IPS-18a (cell line): ENCODE measurements at regions not wholly inside any gene's neighbourhood (a gene's known extent, or its start where the extent isn't known, plus 50 kb on each side); places are given as distances from the start of the nearest gene placed in this dataset.

Experiments
- H3K27ac ChIP-seq: one replicate; pipeline ENCODE4 v1.5.1; 2013; ENCODE audit warnings: low read length
- H3K27me3 ChIP-seq: one replicate; pipeline ENCODE4 v1.6.1; 2013; ENCODE audit warnings: mild to moderate bottlenecking, low read length; ENCODE audit not compliant: control insufficient read depth, insufficient read depth
- H3K36me3 ChIP-seq: one replicate; pipeline ENCODE4 v1.6.1; 2013; ENCODE audit warnings: low read depth, low read length; ENCODE audit not compliant: control insufficient read depth
- H3K4me1 ChIP-seq: one replicate; pipeline ENCODE4 v1.6.1; 2013; ENCODE audit warnings: low read depth, low read length; ENCODE audit not compliant: control insufficient read depth
- H3K4me3 ChIP-seq: one replicate; pipeline ENCODE4 v1.5.1; 2013; ENCODE audit warnings: low read length
- H3K9ac ChIP-seq: one replicate; pipeline ENCODE4 v1.6.1; 2013; ENCODE audit warnings: mild to moderate bottlenecking, low read length, moderate library complexity
- H3K9me3 ChIP-seq: one replicate; pipeline ENCODE4 v1.6.1; 2013; ENCODE audit warnings: low read depth, low read length; ENCODE audit not compliant: control insufficient read depth

DNA sequence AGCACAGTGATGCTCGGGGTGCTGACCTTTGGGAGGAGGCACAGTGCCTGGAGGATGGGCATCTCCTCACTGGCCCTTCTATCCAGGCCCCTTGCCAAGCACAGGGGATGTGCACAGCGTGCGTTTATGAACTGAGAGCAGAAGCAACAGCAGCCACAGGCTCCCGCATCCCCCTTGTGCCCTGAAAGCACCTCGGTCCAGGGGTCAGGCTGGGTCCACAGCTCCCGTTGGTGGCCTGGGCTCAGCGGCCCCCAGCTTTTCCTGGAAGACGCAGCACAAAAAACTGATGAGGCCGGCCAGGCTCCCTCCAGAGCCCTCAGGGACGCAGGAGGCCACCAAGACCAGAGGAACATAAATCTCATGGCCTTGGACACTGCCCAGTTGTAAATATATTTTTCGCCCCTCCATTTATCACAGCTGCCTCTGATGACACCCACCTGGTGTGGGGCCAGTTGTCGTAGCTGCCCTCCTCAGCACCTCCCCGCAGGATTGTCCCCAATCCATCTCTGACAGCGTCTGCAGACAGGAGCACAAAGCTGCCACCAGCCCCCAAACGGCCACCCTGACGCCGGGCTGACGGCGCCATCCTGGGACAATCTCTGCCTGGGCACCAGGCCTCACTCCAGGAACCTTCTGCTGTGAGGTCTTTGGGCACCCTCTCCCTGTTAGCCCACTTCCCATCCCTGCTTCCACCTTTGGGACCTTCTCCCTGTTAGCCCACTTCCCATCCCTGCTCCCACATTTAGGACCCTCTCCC lies 203.1 kb downstream of the BRD1 start:
- Histone ChIP-seq H3K27me3 (no peaks in the 10 kb centered on the region), H3K27ac (no peak overlapping the region), H3K9me3 (no peaks in the 10 kb centered on the region), H3K4me3 (no peak overlapping the region), H3K4me1 (no peaks in the 10 kb centered on the region), H3K36me3 (no peaks in the 10 kb centered on the region), H3K9ac (no peak overlapping the region)

DNA sequence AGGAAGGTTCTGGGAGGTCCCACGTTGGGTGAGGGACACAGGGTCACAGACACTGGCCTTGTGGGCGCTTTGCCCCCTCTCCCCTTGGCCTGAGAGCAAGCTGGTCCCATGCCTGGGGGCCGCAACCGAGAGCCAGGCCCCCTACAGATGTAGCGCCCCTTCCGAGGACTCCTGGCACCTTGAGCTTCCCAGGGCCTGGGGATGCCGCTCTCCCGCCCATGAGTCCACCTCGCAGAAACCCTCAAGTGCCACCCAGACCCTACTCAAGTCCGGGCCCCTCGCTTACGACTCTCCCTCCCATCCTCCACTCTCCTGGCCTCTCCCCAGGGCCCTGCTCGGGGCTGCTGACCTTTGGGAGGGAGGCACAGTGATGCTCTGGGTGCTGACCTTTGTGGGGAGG lies 204.0 kb downstream of the BRD1 start:
- Histone ChIP-seq H3K36me3 (no peaks in the 10 kb centered on the region), H3K4me1 (no peaks in the 10 kb centered on the region), H3K27ac (no peak overlapping the region), H3K27me3 (no peaks in the 10 kb centered on the region), H3K4me3 (no peak overlapping the region), H3K9me3 (no peaks in the 10 kb centered on the region), H3K9ac (no peak overlapping the region)

DNA sequence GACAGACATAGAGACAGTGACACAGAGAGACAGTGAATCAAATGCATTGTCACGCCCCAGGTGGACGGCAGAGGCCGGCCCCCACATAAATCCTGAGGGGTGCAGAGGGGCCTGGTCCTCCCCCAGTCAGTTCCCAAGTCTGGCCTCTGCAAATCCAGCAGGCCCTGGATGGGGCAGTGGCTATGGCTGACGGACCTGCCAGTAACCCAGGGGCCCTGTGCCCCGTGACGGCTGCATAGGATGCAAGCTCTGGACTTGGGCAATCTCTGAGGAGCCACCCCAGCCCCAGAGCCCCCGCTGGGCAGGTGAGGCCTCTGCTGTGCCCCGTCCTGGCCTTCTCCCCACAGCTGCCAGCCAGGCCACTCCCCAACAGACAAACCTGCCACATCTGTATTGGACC lies 204.5 kb downstream of the BRD1 start:
- Histone ChIP-seq H3K27me3 (no peaks in the 10 kb centered on the region), H3K27ac (no peak overlapping the region), H3K4me3 (no peak overlapping the region), H3K4me1 (no peaks in the 10 kb centered on the region), H3K9me3 (no peaks in the 10 kb centered on the region), H3K36me3 (no peaks in the 10 kb centered on the region), H3K9ac (no peak overlapping the region)

DNA sequence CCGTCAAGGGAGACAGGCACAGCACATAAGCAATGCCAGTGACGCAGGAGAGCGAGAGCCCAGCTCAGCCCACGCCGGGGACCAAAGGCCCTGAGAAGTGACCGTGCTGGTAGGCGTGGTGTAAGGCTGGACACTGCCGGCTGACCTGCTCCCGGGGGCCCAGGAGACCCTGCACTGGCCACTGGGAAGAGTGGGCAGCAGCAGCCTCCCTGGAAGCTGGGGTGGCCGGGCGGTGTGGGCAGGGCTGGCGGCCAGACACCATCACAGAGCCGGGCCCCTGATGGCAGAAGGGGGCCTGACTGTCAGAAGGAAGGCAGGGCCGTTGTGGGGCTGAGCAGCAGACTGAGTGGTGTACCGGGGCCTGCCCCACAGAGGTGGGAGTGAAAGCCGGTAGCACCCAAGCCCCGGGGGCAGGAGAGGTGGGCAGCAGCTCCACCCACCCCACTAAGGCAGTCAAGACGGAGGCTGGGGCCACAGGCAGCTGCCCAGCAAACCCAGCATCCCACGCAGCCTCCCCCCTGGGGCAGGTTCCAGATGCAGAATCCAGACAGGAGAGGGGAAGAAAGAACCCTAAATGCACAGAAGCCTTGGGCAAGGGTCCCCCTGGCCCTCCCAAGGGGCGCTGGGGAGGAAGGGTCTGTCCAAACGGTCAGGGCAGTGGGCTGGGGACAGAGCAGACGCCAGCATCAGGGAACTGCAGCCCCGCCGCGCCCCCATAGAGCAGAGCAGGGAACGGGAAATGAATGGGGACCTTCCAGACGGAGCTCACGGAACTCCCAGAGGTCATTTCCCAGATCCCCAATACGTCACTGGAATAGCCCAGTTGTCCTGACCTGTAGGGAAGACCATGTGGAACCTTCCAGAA lies 205.2 kb downstream of the BRD1 start:
- no peaks in the 10 kb centered on the region for H3K36me3 ChIP-seq
- no peaks in the 10 kb centered on the region for H3K27me3 ChIP-seq
- H3K9ac ChIP-seq = no peak overlapping the region

DNA sequence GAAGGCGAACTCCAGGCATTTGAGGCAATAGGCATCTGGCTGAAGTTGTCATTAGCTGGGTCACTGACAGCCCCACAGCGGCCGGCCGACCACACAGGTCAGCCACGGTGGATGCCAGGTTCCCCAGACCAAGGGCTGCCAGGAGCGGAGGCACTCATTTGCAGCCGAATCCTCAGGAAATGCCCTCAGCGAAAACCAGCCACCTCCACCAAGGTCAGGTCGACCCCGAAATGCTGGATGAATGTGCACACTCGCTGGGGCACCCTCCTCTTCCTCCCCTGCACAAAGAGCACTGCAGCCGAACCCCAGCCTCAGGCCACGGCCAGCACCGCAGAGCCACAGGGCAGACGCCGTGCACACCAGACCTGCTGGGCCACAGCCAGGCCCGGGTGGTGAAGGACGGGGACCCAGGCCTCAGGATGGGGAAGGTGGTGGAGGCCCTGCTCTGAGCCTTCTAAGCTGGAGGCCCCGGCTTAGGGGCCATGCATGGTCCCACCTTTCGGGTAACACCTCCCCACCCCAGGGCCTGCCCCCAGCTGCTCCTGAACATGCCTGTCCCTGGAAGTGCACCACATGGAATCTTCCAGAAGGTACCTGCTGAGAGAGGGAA lies 206.0 kb downstream of the BRD1 start:
- no peak overlapping the region for H3K9ac ChIP-seq
- H3K36me3 ChIP-seq = no peaks in the 10 kb centered on the region
- H3K27me3 ChIP-seq = no peaks in the 10 kb centered on the region
- no peaks in the 10 kb centered on the region for H3K9me3 ChIP-seq
- no peak overlapping the region for H3K27ac ChIP-seq
- no peaks in the 10 kb centered on the region for H3K4me1 ChIP-seq
- H3K4me3 ChIP-seq = no peak overlapping the region

More for the DNA sequence above, 205.2 kb downstream of the BRD1 start:
- no peak overlapping the region for H3K27ac ChIP-seq
- no peak overlapping the region for H3K4me3 ChIP-seq
- H3K9me3 ChIP-seq = no peaks in the 10 kb centered on the region
- no peaks in the 10 kb centered on the region for H3K4me1 ChIP-seq

DNA sequence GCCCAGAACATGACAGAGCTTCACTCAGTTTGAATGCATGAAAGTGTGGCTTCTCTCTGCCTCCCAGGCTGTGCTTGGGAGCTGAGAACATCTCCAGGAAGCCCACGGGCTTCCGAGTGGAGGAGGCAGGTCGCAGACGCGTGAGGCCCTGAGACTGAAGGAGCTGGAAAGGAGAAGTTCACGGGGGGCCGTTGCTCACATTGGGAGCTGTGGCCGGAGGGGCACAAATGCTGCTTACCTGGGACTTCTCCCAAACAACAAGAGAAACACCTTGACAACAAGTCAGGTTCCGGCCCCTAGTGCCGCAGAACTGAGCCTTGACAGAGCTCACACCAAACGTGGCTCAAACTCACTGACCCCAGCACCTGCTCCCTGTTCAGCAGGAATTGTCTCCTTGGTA lies 207.0 kb downstream of the BRD1 start:
- no peaks in the 10 kb centered on the region for H3K27me3 ChIP-seq
- no peaks in the 10 kb centered on the region for H3K36me3 ChIP-seq
- H3K9me3 ChIP-seq = no peaks in the 10 kb centered on the region

DNA sequence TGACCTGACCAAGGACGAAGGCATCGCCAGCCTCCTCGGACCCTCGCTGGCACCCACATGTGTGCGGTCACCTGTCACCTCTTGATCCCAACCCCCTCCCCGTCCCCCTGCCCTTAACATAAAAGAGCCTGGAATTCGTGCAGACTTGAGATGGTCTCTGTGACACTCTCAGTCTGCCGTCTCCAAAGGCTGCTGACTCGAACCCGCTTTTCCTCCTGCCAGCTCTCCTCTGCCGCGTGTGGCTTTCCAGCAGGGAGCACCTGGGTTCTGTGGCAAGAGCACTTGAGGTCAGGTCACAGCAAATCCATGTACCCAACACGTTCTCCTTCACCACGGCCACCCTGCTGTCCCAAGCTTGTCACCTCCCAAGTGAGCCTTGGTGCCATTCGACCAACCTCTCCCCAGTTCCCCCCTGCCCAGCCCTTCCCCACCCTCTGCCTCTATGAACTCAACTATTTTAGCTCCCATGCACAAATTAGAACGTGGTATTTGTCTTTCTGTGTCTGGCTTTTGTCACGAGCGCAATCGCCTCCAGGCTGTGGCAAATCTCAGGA lies 207.6 kb downstream of the BRD1 start:
- Histone ChIP-seq H3K4me1 (no peaks in the 10 kb centered on the region), H3K27me3 (no peaks in the 10 kb centered on the region), H3K9ac (no peak overlapping the region), H3K9me3 (no peaks in the 10 kb centered on the region), H3K4me3 (no peak overlapping the region), H3K36me3 (no peaks in the 10 kb centered on the region), H3K27ac (no peak overlapping the region)

More for the DNA sequence above, 207.0 kb downstream of the BRD1 start:
- Histone ChIP-seq H3K9ac (no peak overlapping the region), H3K27ac (no peak overlapping the region), H3K4me1 (no peaks in the 10 kb centered on the region), H3K4me3 (no peak overlapping the region)

DNA sequence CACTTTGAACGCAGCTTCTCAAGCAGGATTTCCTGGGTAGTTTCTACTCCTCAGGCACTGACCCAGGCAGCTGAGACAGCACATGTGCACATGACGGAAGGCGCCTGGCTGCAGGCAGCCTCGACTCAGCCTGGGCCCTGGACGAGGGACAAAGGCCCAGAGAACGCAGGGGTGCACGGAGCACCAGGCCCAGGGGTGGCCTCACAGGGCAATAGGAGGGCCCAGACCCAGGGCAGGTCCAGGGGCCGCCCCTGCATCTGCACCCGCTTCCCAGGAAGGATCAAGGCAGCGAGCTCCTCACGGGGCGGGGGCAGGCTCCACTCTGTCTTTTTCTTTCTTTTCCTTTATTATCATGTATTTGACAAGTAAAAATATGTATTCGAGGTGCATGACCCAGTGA lies 208.4 kb downstream of the BRD1 start:
- no peak overlapping the region for H3K27ac ChIP-seq
- H3K4me1 ChIP-seq = no peaks in the 10 kb centered on the region
- H3K36me3 ChIP-seq = no peaks in the 10 kb centered on the region
- H3K9ac ChIP-seq = no peak overlapping the region
- no peaks in the 10 kb centered on the region for H3K9me3 ChIP-seq
- no peaks in the 10 kb centered on the region for H3K27me3 ChIP-seq
- no peak overlapping the region for H3K4me3 ChIP-seq

DNA sequence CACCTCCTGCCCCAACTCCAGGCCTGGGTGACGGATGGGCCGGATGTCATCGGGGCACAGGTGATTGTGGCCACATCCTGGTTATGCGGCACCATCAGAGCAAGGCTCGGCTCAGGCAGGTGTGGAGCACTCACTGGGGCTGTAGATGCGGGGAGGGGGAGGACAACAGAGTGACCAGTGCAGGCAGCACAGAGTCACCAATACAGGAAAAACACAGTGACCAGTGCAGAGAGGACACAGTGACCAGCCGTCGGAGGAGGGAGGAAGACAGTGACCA lies 209.1 kb downstream of the BRD1 start:
- Histone ChIP-seq H3K27me3 (no peaks in the 10 kb centered on the region), H3K4me3 (no peak overlapping the region), H3K36me3 (no peaks in the 10 kb centered on the region), H3K27ac (no peak overlapping the region), H3K4me1 (no peaks in the 10 kb centered on the region), H3K9ac (no peak overlapping the region), H3K9me3 (no peaks in the 10 kb centered on the region)

DNA sequence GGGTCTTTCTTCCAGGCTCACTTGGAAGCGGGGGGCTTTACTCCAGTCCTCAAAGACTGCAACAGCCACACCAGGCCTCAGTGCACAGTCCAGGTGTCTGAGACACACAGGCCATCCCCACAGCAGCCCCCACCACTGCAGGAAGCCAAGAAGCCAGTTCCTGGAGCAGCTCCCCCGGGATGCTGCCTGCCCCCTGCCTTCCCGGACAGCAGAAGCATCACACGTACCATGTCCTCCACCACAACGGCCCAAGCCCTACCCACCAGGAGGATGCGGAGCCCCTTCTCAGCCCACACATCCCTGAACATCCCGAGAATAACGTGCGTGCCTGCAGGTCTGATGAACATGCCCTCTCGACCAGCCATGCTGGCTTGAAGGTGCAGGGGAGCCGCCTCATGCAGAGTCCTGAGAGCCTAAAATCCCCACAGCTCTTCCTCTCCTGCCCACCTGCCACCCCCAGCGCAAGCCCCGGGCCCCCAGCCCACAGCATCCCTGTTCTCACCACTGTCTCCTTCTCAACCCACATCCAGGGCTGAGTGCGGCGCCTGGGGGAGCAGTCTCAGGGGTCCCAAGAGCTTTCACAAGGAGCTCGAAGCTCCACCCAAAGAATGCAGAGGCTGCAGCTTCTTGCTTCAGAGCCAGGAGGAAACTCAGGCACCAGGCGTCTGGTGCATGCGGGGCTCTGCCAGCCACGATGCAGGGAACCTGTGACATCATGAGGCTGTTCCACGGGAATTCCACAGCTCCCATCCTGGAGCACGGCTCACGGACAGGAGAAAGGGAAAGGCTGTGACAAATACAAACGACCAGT lies 209.6 kb downstream of the BRD1 start:
- H3K9me3 ChIP-seq = no peaks in the 10 kb centered on the region
- no peaks in the 10 kb centered on the region for H3K4me1 ChIP-seq
- H3K27me3 ChIP-seq = no peaks in the 10 kb centered on the region

DNA sequence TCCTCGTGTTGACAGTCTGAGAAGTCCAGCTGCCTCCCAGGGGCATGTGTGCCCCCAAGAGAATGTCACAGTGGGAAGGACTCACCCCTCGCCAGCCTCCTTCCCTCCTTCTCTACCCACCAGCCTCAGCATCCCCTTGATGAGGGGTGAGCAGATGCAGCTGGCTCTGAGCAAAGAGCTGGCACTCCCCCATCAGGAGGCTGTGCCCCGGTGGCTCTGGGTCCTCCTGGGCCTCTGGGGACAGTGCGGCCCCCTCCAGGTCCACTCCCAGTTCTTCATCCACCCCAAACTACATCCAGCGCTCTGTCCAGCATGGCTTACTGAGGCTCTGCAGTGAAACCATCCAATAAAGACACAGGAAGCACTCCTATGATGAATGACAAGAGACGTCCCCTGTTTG lies 210.4 kb downstream of the BRD1 start:
- Histone ChIP-seq H3K27me3 (no peaks in the 10 kb centered on the region), H3K9me3 (peaks cover 4% of the 10 kb centered on the region), H3K9ac (no peak overlapping the region), H3K27ac (no peak overlapping the region), H3K36me3 (no peaks in the 10 kb centered on the region), H3K4me1 (no peaks in the 10 kb centered on the region), H3K4me3 (no peak overlapping the region)

More for the DNA sequence above, 209.6 kb downstream of the BRD1 start:
- Histone ChIP-seq H3K36me3 (no peaks in the 10 kb centered on the region), H3K4me3 (no peak overlapping the region), H3K27ac (no peak overlapping the region), H3K9ac (no peak overlapping the region)
